ENCODE measurements at regions not wholly inside any gene's neighbourhood (a gene's known extent, or its start where the extent isn't known, plus 50 kb on each side); places are given as distances from the start of the nearest gene placed in this dataset.

- no peaks in the 10 kb centered on the region for H3K9me3 ChIP-seq
- H3K27ac ChIP-seq: no peak overlapping the region
- H3K27me3 ChIP-seq: no peaks in the 10 kb centered on the region
- no peaks in the 10 kb centered on the region for H3K36me3 ChIP-seq
- no peak for DNase-seq (ENCODE audit: extremely low spot score in 2 of 2)
- H3K4me3 ChIP-seq: no peak overlapping the region
- no peak for TF ChIP-seq POLR2A (IDR thresholded peaks at IDR 0.05)
- TF ChIP-seq CTCF (IDR thresholded peaks at IDR 0.05): no peak
- no peak for TF ChIP-seq POLR2AphosphoS5 (IDR thresholded peaks at IDR 0.05; ENCODE audit: insufficient read depth in 1 of 2, low read depth in 1 of 2)
- no peaks in the 10 kb centered on the region for H3K4me1 ChIP-seq
- intact Hi-C loops (cut with DNase I): no loop called here
Measured at GRCh38 chr13:91135968-91136367, 211.5 kb upstream of the MIR17HG start.

GRCh38 chr13:91136806-91137205 is 210.7 kb upstream of the MIR17HG start:
- Histone ChIP-seq H3K27me3 (no peaks in the 10 kb centered on the region), H3K27ac (no peak overlapping the region), H3K4me1 (no peaks in the 10 kb centered on the region), H3K9me3 (no peaks in the 10 kb centered on the region), H3K4me3 (no peak overlapping the region), H3K36me3 (no peaks in the 10 kb centered on the region)
- DNase-seq (ENCODE audit: extremely low spot score in 2 of 2): no peak
- intact Hi-C loops (cut with DNase I): no loop called here
- TF ChIP-seq POLR2AphosphoS5 (IDR thresholded peaks at IDR 0.05; ENCODE audit: insufficient read depth in 1 of 2, low read depth in 1 of 2): no peak
- TF ChIP-seq CTCF (IDR thresholded peaks at IDR 0.05): no peak
- TF ChIP-seq POLR2A (IDR thresholded peaks at IDR 0.05): no peak

- intact Hi-C loops (cut with DNase I): no loop called here
Measured at GRCh38 chr13:91139232-91139631, 208.3 kb upstream of the MIR17HG start.

GRCh38 chr13:91141543-91142061 is 205.9 kb upstream of the MIR17HG start:
- Histone ChIP-seq H3K27ac (no peak overlapping the region), H3K4me3 (no peak overlapping the region), H3K4me1 (no peaks in the 10 kb centered on the region), H3K36me3 (no peaks in the 10 kb centered on the region), H3K27me3 (no peaks in the 10 kb centered on the region), H3K9me3 (no peaks in the 10 kb centered on the region)
- intact Hi-C loops (cut with DNase I): no loop called here
- DNase-seq (ENCODE audit: extremely low spot score in 2 of 2): no peak
- no peak for TF ChIP-seq POLR2AphosphoS5 (IDR thresholded peaks at IDR 0.05; ENCODE audit: insufficient read depth in 1 of 2, low read depth in 1 of 2)
- no peak for TF ChIP-seq CTCF (IDR thresholded peaks at IDR 0.05)
- no peak for TF ChIP-seq POLR2A (IDR thresholded peaks at IDR 0.05)

More at GRCh38 chr13:91139232-91139631, 208.3 kb upstream of the MIR17HG start:
- no peaks in the 10 kb centered on the region for H3K9me3 ChIP-seq
- no peaks in the 10 kb centered on the region for H3K36me3 ChIP-seq
- H3K4me1 ChIP-seq: no peaks in the 10 kb centered on the region
- H3K27ac ChIP-seq: no peak overlapping the region
- DNase-seq (ENCODE audit: extremely low spot score in 2 of 2): no peak
- H3K4me3 ChIP-seq: no peak overlapping the region
- TF ChIP-seq CTCF (IDR thresholded peaks at IDR 0.05): no peak
- no peak for TF ChIP-seq POLR2A (IDR thresholded peaks at IDR 0.05)
- TF ChIP-seq POLR2AphosphoS5 (IDR thresholded peaks at IDR 0.05; ENCODE audit: insufficient read depth in 1 of 2, low read depth in 1 of 2): no peak
- no peaks in the 10 kb centered on the region for H3K27me3 ChIP-seq

GRCh38 chr13:91142572-91142971 is 204.9 kb upstream of the MIR17HG start:
- intact Hi-C loops (cut with DNase I): no loop called here
- Histone ChIP-seq H3K9me3 (no peaks in the 10 kb centered on the region), H3K27ac (no peak overlapping the region), H3K36me3 (no peaks in the 10 kb centered on the region), H3K4me1 (no peaks in the 10 kb centered on the region), H3K27me3 (no peaks in the 10 kb centered on the region), H3K4me3 (no peak overlapping the region)
- no peak for DNase-seq (ENCODE audit: extremely low spot score in 2 of 2)
- TF ChIP-seq POLR2A (IDR thresholded peaks at IDR 0.05) (no peak), POLR2AphosphoS5 (IDR thresholded peaks at IDR 0.05; ENCODE audit: insufficient read depth in 1 of 2, low read depth in 1 of 2) (no peak), CTCF (IDR thresholded peaks at IDR 0.05) (no peak)

Data from vagina (tissue), 2 donors.